GM12878 (cell line): ENCODE measurements at regions not wholly inside any gene's neighbourhood (a gene's known extent, or its start where the extent isn't known, plus 50 kb on each side); places are given as distances from the start of the nearest gene placed in this dataset.

Experiments
- ATAC-seq: fragments of 200-7000 bp; cut with Tn5 transposase; 3 replicates; pipeline ENCODE4 v1.9.1; 2020; ENCODE audit warnings: mild to moderate bottlenecking, moderate library complexity
- BruUV-seq: library from RNA; stranded (reverse); fragments of 400-500 nt; replicated peaks from 2 replicates; lab custom pipeline; 2021; lab: Mats Ljungman, UMichigan
- CTCF ChIA-PET: fragments of 300-600 bp; sonication (Branson Sonifier 250); formaldehyde crosslinking; extraction: SDS; loops from one replicate; lab custom pipeline; 2021; ENCODE audit warnings: inconsistent platforms; lab: Yijun Ruan, JAX
- POLR2A ChIA-PET: fragments of 350-600 bp; formaldehyde crosslinking; extraction: SDS; loops from one replicate; lab custom pipeline; 2021; ENCODE audit warnings: inconsistent platforms; lab: Charles Lee
- RAD21 ChIA-PET: fragments of 300-600 bp; sonication (Branson Sonifier 250); formaldehyde crosslinking; loops from one replicate; lab custom pipeline; 2023; ENCODE audit warnings: antibody characterized with exemption; ENCODE audit not compliant: unreplicated experiment; lab: Charles Lee
- SMC1A ChIA-PET: fragments of 300-600 bp; sonication (Branson Sonifier 250); formaldehyde crosslinking; loops from one replicate; lab custom pipeline; 2023; ENCODE audit not compliant: unreplicated experiment, uncharacterized antibody; lab: Charles Lee
- DNase-seq: peaks from one replicate; pipeline ENCODE4 v3.0.0-alpha.2; 2011; ENCODE audit warnings: low read depth, low spot score
- FAIRE-seq: peaks from 3 replicates; lab custom pipeline; 2011; peaks lifted over from hg19 to GRCh38; lab: Jason Lieb, UNC
- H2AFZ ChIP-seq: 2 replicates; pipeline ENCODE4 v1.6.0; 2011; ENCODE audit warnings: low read depth, low read length, control low read depth; ENCODE audit not compliant: control insufficient read depth
- H3K27ac ChIP-seq: 2 replicates; pipeline ENCODE4 v1.5.1; 2011; ENCODE audit warnings: control low read depth; ENCODE audit not compliant: control insufficient read depth, insufficient read depth
- H3K27me3 ChIP-seq, 2 experiments: replicated peaks in 1 of 2; 2 replicates each; pipeline versions ENCODE4 v1.6.0 to v1.6.1; 2011; ENCODE audit warnings: low read length in 1 of 2; ENCODE audit not compliant: control insufficient read depth in 2 of 2, insufficient read depth in 2 of 2
- H3K36me3 ChIP-seq, 2 experiments: 2 replicates each; pipeline ENCODE4 v1.5.1; 2011; ENCODE audit warnings: low read length in 1 of 2; ENCODE audit not compliant: control insufficient read depth in 2 of 2, insufficient read depth in 2 of 2
- H3K4me1 ChIP-seq: 2 replicates; pipeline ENCODE4 v1.6.1; 2011; ENCODE audit warnings: mild to moderate bottlenecking, low read length, moderate library complexity, mixed read lengths; ENCODE audit not compliant: control insufficient read depth, insufficient read depth
- H3K4me2 ChIP-seq: 2 replicates; pipeline ENCODE4 v1.6.0; 2011; ENCODE audit warnings: control low read depth; ENCODE audit not compliant: control insufficient read depth, insufficient read depth
- H3K4me3 ChIP-seq: fragments of 200-600 bp; sonication (generic); 2 replicates; pipeline ENCODE4 v1.5.1; 2016
- H3K79me2 ChIP-seq: 2 replicates; pipeline ENCODE4 v1.6.0; 2011; ENCODE audit warnings: low read length; ENCODE audit not compliant: control insufficient read depth, insufficient read depth
- H3K9ac ChIP-seq: 2 replicates; pipeline ENCODE4 v1.8.0; 2011; ENCODE audit warnings: low read length, control low read depth, mixed read lengths; ENCODE audit not compliant: control insufficient read depth, insufficient read depth
- H3K9me3 ChIP-seq: replicated peaks from 3 replicates; pipeline ENCODE4 v1.5.1; 2011; ENCODE audit warnings: mild to moderate bottlenecking, low read length; ENCODE audit not compliant: control insufficient read depth, insufficient read depth
- H4K20me1 ChIP-seq: 2 replicates; pipeline ENCODE4 v1.6.0; 2011; ENCODE audit not compliant: control insufficient read depth, insufficient read depth
- BCL11A ChIP-seq: IDR thresholded peaks from 2 replicates; pipeline ENCODE4 v1.6.1; 2011; ENCODE audit warnings: low read depth, low read length
- CHD1 ChIP-seq: IDR thresholded peaks from 2 replicates; pipeline ENCODE4 v1.6.1; 2012; ENCODE audit warnings: low read depth, low read length, improper control_type of control experiment
- ETV6 ChIP-seq, 2 experiments: fragments of 450-650 bp in 1 of 2; IDR thresholded peaks in 1 of 2; conservative IDR thresholded peaks in 1 of 2; 2 replicates each; pipeline ENCODE4 v1.6.1; 2014; ENCODE audit warnings: antibody characterized with exemption in 1 of 2, borderline replicate concordance in 1 of 2, low read depth in 1 of 2, mild to moderate bottlenecking in 1 of 2, moderate library complexity in 1 of 2
- HDGF ChIP-seq: fragments of 450-650 bp; IDR thresholded peaks from 2 replicates; pipeline ENCODE4 v1.6.1; 2016; ENCODE audit warnings: antibody characterized with exemption
- KDM1A ChIP-seq: fragments of 200-600 bp; sonication (generic); IDR thresholded peaks from 2 replicates; pipeline ENCODE4 v1.6.1; 2016; ENCODE audit warnings: borderline replicate concordance
- MEF2B ChIP-seq: fragments of 450-650 bp; IDR thresholded peaks from 2 replicates; pipeline ENCODE4 v1.6.1; 2018; ENCODE audit warnings: mild to moderate bottlenecking, moderate library complexity; ENCODE audit not compliant: partially characterized antibody, poor library complexity, severe bottlenecking
- NRF1 ChIP-seq: conservative IDR thresholded peaks from 2 replicates; pipeline ENCODE4 v1.6.1; 2011; ENCODE audit warnings: mild to moderate bottlenecking, low read depth, low read length, improper control_type of control experiment
- PAX5 ChIP-seq: IDR thresholded peaks from 2 replicates; pipeline ENCODE4 v1.6.1; 2011; ENCODE audit warnings: low read depth, low read length, borderline replicate concordance
- PKNOX1 ChIP-seq: fragments of 450-650 bp; IDR thresholded peaks from 2 replicates; pipeline ENCODE4 v1.6.1; 2016; ENCODE audit warnings: mild to moderate bottlenecking
- REST ChIP-seq: IDR thresholded peaks from 2 replicates; pipeline ENCODE4 v1.6.1; 2012; ENCODE audit warnings: mild to moderate bottlenecking, low read depth, low read length
- SRF ChIP-seq, 2 experiments: IDR thresholded peaks; 2 replicates each; pipeline ENCODE4 v1.6.1; 2011; ENCODE audit warnings: low read depth in 2 of 2, low read length in 2 of 2, mild to moderate bottlenecking in 1 of 2, moderate library complexity in 1 of 2
- TCF3 ChIP-seq: IDR thresholded peaks from 2 replicates; pipeline ENCODE4 v1.6.1; 2012; ENCODE audit warnings: low read depth, mild to moderate bottlenecking, low read length, borderline replicate concordance; ENCODE audit not compliant: insufficient read depth
- WRNIP1 ChIP-seq: IDR thresholded peaks from 2 replicates; pipeline ENCODE4 v1.6.1; 2011; ENCODE audit warnings: low read depth, low read length, improper control_type of control experiment, borderline replicate concordance
- ZNF274 ChIP-seq: IDR thresholded peaks from one replicate; pipeline ENCODE4 v1.8.0; 2011; ENCODE audit not compliant: insufficient read length, insufficient read depth
- WGBS: methylation state at CpG from one replicate; pipeline ENCODE4 v1.1.6; 2016; ENCODE audit warnings: low lambda C conversion rate; ENCODE audit not compliant: insufficient replicate concordance, insufficient coverage; ENCODE audit errors: missing lambda C conversion rate; 5-methylcytosine and 5-hydroxymethylcytosine counted together
- in situ Hi-C: fragments of 300-500 bp; cut with MboI; formaldehyde crosslinking; loops from 9 replicates; pipeline ENCODE4 v1.14.3; 2018; ENCODE audit warnings: mixed read lengths
- intact Hi-C: fragments of 100-400 bp; cut with micrococcal nuclease; formaldehyde crosslinking; loops from one replicate; pipeline ENCODE4 v1.14.2; 2022; ENCODE audit not compliant: unreplicated experiment

- intact Hi-C loops, result no loop called here
- no peak overlapping the region for H2AFZ ChIP-seq
- H3K36me3 ChIP-seq, result no peaks in the 10 kb centered on the region
- H3K9me3 ChIP-seq, result no peaks in the 10 kb centered on the region
- no peak overlapping the region for H3K4me3 ChIP-seq
- CTCF ChIA-PET, result no interaction called here
- H3K4me1 ChIP-seq, result no peaks in the 10 kb centered on the region
- no peaks in the 10 kb centered on the region for H4K20me1 ChIP-seq
- DNase-seq (no peak), ATAC-seq (no peak), FAIRE-seq (no peak)
- H3K79me2 ChIP-seq, result no peaks in the 10 kb centered on the region
- H3K4me2 ChIP-seq, result no peak overlapping the region
- SMC1A ChIA-PET, result no interaction called here
- H3K27ac ChIP-seq, result no peak overlapping the region
- in situ Hi-C loops, result no loop called here
- POLR2A ChIA-PET, result no interaction called here
- TF ChIP-seq SRF (IDR thresholded peaks at IDR 0.05; ENCODE audit: low read depth in 2 of 2, low read length in 2 of 2) (no peak), PAX5 (no peak), TCF3 (no peak), CHD1 (no peak), HDGF (no peak), ETV6 (conservative IDR thresholded peaks at IDR 0.05 in 1 of 2, IDR thresholded peaks at IDR 0.05 in 1 of 2; ENCODE audit: borderline replicate concordance in 1 of 2, low read depth in 1 of 2) (no peak), ZNF274 (no peak), KDM1A (no peak)
- BruUV-seq, result no TSS peak
- H3K9ac ChIP-seq, result no peak overlapping the region
- no peaks in the 10 kb centered on the region for H3K27me3 ChIP-seq
- WGBS, result 28% methylated on average over 6 of the region's 6 CpGs
- RAD21 ChIA-PET, result no interaction called here
These were observed 425.8 kb upstream of the B3GAT1 start for GRCh38 chr11:134837887-134838232.

GRCh38 chr11:134837166-134837886 is 425.3 kb upstream of the B3GAT1 start:
- ChIA-PET CTCF (no interaction called here), RAD21 (no interaction called here), SMC1A (no interaction called here), POLR2A (no interaction called here)
- in situ Hi-C loops (no loop called here), intact Hi-C loops (no loop called here)
- no TSS peak for BruUV-seq
- Histone ChIP-seq H3K27me3 (no peaks in the 10 kb centered on the region), H4K20me1 (no peaks in the 10 kb centered on the region), H3K27ac (no peak overlapping the region), H3K36me3 (no peaks in the 10 kb centered on the region), H3K9ac (no peak overlapping the region), H3K4me3 (no peak overlapping the region), H3K4me1 (no peaks in the 10 kb centered on the region), H3K9me3 (no peaks in the 10 kb centered on the region), H3K4me2 (no peak overlapping the region), H2AFZ (no peak overlapping the region), H3K79me2 (no peaks in the 10 kb centered on the region)
- ATAC-seq (no peak), DNase-seq (no peak), FAIRE-seq (no peak)
- WGBS, result 8% methylated on average over 7 of the region's 7 CpGs
- TF ChIP-seq BCL11A (no peak), PKNOX1 (no peak), REST (no peak), MEF2B (no peak), NRF1 (no peak), WRNIP1 (no peak)
